ENCODE measurements at regions not wholly inside any gene's neighbourhood (a gene's known extent, or its start where the extent isn't known, plus 50 kb on each side); places are given as distances from the start of the nearest gene placed in this dataset.
A peak's percentile ranks its signal among the peaks of the same experiment; 100 is the strongest.

DNA sequence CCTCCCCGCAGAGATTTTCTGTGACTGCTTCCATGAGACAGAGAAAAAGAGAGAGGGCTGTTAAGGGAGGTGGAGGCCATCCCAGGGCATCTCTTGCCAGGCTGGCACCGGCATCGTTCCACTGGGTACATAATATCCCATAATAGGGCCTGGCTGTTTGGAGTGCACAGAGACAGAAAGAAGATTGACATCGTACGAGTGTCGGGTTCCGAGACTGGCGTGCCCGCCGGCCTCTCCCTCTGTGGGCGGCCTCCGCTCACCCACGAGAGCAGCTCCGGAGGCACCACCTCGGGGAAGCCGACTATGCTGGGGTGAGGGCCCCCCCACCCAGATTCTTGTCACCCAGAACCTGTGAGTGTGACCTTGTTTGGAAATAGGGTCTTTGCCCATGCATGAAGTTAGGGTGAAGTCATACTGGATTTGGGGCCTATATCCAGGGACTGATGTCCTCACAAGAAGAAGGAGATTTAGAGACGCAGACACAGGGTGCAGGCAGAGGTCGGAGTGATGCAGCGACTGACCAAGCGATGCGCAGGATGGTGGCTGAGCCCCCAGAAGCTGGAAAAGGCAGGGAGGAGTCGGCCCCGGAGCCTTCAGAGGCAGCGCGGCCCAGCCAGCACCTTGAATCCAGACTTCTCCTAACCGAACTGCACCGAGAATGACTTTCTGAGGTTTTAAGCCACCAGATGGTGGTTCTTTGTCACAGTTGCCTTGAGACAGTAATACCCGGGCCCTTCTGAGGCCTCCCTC, 101.8 kb upstream of the CIBAR2 start:
- CTCF ChIA-PET (ENCODE audit: low intra/inter-chr PET ratio, low total read pairs) = no interaction called here
- Histone ChIP-seq H3K4me3 (replicated peaks in 1 of 3; ENCODE audit: insufficient read depth in 1 of 3, low read depth in 2 of 3, low read length in 3 of 3) (no peak overlapping the region), H3K9me3 (ENCODE audit: low read length) (no peaks in the 10 kb centered on the region)

GRCh38 chr16:85215478-85216118, 103.3 kb upstream of the CIBAR2 start:
- WGBS (ENCODE audit: low lambda C conversion rate) = 56% methylated on average over 6 of the region's 8 CpGs
- POLR2A ChIA-PET = interaction anchor here (0.9 kb wide), 1 partner anchor 101 kb away, joined by 3 read pairs; no protein-coding TSS in a partner anchor
- H4K20me1 ChIP-seq (ENCODE audit: insufficient read depth, low read length) = peaks cover 9% of the 10 kb centered on the region; the same call in 1 of the 2 replicates
- in situ Hi-C loops (cut with HindIII; ENCODE audit: extremely low pct_ligation_motif_present, low pct_unique_long_range_greater_than_20kb) = loop anchor here (10.0 kb wide), 1 partner anchor 61 kb away; no protein-coding TSS in a partner anchor
- DNase-seq (ENCODE audit: low spot score) = no peak
- no peak overlapping the region for H3K27ac ChIP-seq (ENCODE audit: extremely low read length, insufficient read depth, low read length)
- no peaks in the 10 kb centered on the region for H3K36me3 ChIP-seq (replicated peaks in 1 of 2; ENCODE audit: control insufficient read depth in 1 of 2, insufficient read depth in 2 of 2, low read length in 2 of 2)
- H3K79me2 ChIP-seq (ENCODE audit: insufficient read depth, low read length) = no peaks in the 10 kb centered on the region
- TF ChIP-seq ZFP36L2 (CRISPR knock-in tag; IDR thresholded peaks at IDR 0.05) (no peak), SETDB1 (CRISPR knock-in tag; IDR thresholded peaks at IDR 0.05; ENCODE audit: borderline replicate concordance) (no peak), ZNF3 (CRISPR knock-in tag; IDR thresholded peaks at IDR 0.05) (peak; percentile 93; the same call in 1 of the 2 replicates), TARDBP (CRISPR knock-in tag; IDR thresholded peaks at IDR 0.05) (no peak), HNRNPL (IDR thresholded peaks at IDR 0.05; ENCODE audit: low read depth, low read length) (no peak), ZBTB14 (CRISPR knock-in tag; IDR thresholded peaks at IDR 0.05) (no peak), ZNF530 (CRISPR knock-in tag; IDR thresholded peaks at IDR 0.05; ENCODE audit: low read depth) (no peak)
- peaks cover 53% of the 10 kb centered on the region for H3K4me1 ChIP-seq (ENCODE audit: insufficient read depth, low read length)
- no peaks in the 10 kb centered on the region; a peak in 1 of 5 replicates for H3K27me3 ChIP-seq (ENCODE audit: control insufficient read depth in 1 of 2, insufficient read depth in 2 of 2, low read length in 2 of 2)
- H2AFZ ChIP-seq (ENCODE audit: low read length) = no peak overlapping the region
- H3K9ac ChIP-seq (ENCODE audit: insufficient read depth, low read depth, low read length) = no peak overlapping the region
- no peaks in the 10 kb centered on the region for H3K9me3 ChIP-seq (ENCODE audit: low read length)
- H3K4me2 ChIP-seq (ENCODE audit: low read depth, low read length) = no peak overlapping the region
- H3K4me3 ChIP-seq (replicated peaks in 1 of 3; ENCODE audit: insufficient read depth in 1 of 3, low read depth in 2 of 3, low read length in 3 of 3) = no peak overlapping the region
- peak; percentile 21; the same call in 2 of the 3 replicates for ATAC-seq
- FAIRE-seq = no peak
- CTCF ChIA-PET (ENCODE audit: low intra/inter-chr PET ratio, low total read pairs) = no interaction called here
- intact Hi-C loops (cut with micrococcal nuclease; ENCODE audit: unreplicated experiment) = no loop called here
- BruUV-seq (replicated peaks) = no TSS peak

More for the DNA sequence above, 101.8 kb upstream of the CIBAR2 start:
- FAIRE-seq = no peak
- no peak overlapping the region for H3K4me2 ChIP-seq (ENCODE audit: low read depth, low read length)
- in situ Hi-C loops (cut with HindIII; ENCODE audit: extremely low pct_ligation_motif_present, low pct_unique_long_range_greater_than_20kb) = loop anchor here (10.0 kb wide), 1 partner anchor 59 kb away; no protein-coding TSS in a partner anchor
- no peaks in the 10 kb centered on the region for H3K27me3 ChIP-seq (ENCODE audit: control insufficient read depth in 1 of 2, insufficient read depth in 2 of 2, low read length in 2 of 2)
- peaks cover 9% of the 10 kb centered on the region; the same call in 1 of the 2 replicates for H4K20me1 ChIP-seq (ENCODE audit: insufficient read depth, low read length)
- peaks cover 56% of the 10 kb centered on the region for H3K4me1 ChIP-seq (ENCODE audit: insufficient read depth, low read length)
- H3K9ac ChIP-seq (ENCODE audit: insufficient read depth, low read depth, low read length) = no peak overlapping the region
- no peak overlapping the region for H2AFZ ChIP-seq (ENCODE audit: low read length)
- no peak overlapping the region for H3K27ac ChIP-seq (ENCODE audit: extremely low read length, insufficient read depth, low read length)
- no peak for ATAC-seq
- WGBS (ENCODE audit: low lambda C conversion rate) = 90% methylated on average over 28 of the region's 28 CpGs
- H3K79me2 ChIP-seq (ENCODE audit: insufficient read depth, low read length) = no peaks in the 10 kb centered on the region
- POLR2A ChIA-PET = interaction anchor here (0.5 kb wide), 1 partner anchor 77 kb away, joined by 3 read pairs; no protein-coding TSS in a partner anchor
- intact Hi-C loops (cut with micrococcal nuclease; ENCODE audit: unreplicated experiment) = no loop called here
- TF ChIP-seq SETDB1 (CRISPR knock-in tag; IDR thresholded peaks at IDR 0.05; ENCODE audit: borderline replicate concordance) (0 out of 2 replicates have a peak, but pooled peaks have one; percentile 1), ZNF326 (CRISPR knock-in tag; IDR thresholded peaks at IDR 0.05; ENCODE audit: borderline replicate concordance) (no peak), ZMYM4 (CRISPR knock-in tag; IDR thresholded peaks at IDR 0.05) (peak; percentile 7; the same call in 1 of the 2 replicates), ZMYM2 (CRISPR knock-in tag; IDR thresholded peaks at IDR 0.05) (0 out of 2 replicates have a peak, but pooled peaks have one; percentile 4), ZNF546 (CRISPR knock-in tag; conservative IDR thresholded peaks at IDR 0.05) (peak; percentile 66; the same call in 1 of the 2 replicates)
- DNase-seq (ENCODE audit: low spot score) = no peak
- H3K36me3 ChIP-seq (replicated peaks in 1 of 2; ENCODE audit: control insufficient read depth in 1 of 2, insufficient read depth in 2 of 2, low read length in 2 of 2) = no peaks in the 10 kb centered on the region
- no TSS peak for BruUV-seq (replicated peaks)
